Umbilical cord (tissue), 1 donor: ENCODE measurements at regions not wholly inside any gene's neighbourhood (a gene's known extent, or its start where the extent isn't known, plus 50 kb on each side); places are given as distances from the start of the nearest gene placed in this dataset.
A peak's percentile ranks its signal among the peaks of the same experiment; 100 is the strongest.

Experiments used
- DNase-seq: peaks from one replicate; pipeline ENCODE4 v3.0.0-alpha.2; 2015; ENCODE audit warnings: low spot score

DNA sequence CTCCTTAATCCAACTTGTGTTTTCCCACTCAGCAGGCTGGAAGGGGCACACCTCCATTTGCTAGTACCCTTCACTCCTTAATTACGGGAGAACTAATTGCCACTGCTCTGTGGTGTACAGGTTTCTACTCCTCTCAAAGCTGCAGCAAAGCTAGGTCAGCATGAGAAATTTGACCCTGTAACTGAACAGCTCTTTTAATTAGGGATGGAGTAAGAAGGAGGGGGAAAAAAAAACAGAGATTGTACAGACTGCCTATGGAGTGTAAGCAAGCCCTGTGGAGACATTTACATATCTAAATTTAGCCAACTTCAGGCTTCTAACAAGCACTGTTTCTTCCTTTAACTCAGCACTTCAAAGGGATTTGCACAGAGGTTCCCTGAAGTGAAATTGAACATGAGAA, 629.7 kb upstream of the SETBP1 start:
- peak; percentile 14 for DNase-seq

DNA sequence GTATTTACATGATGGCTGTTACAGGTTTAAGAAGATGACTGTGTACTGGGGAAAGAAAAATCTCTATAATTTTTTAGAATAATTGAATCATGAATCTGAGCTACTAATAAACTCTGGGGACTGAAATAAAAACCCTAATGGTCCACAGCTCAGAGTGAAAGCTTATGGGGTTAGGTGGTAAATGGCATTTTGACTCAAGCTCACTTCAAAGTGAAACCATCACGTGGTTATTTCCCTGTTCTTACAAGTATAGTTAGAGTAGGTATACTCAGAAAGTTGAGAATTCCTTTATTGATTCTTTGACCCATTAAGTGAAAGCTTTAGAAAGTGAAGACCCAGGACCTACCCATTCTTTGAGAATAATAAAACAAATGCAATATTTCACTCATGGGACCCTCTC, 626.2 kb upstream of the SETBP1 start:
- no peak for DNase-seq

DNA sequence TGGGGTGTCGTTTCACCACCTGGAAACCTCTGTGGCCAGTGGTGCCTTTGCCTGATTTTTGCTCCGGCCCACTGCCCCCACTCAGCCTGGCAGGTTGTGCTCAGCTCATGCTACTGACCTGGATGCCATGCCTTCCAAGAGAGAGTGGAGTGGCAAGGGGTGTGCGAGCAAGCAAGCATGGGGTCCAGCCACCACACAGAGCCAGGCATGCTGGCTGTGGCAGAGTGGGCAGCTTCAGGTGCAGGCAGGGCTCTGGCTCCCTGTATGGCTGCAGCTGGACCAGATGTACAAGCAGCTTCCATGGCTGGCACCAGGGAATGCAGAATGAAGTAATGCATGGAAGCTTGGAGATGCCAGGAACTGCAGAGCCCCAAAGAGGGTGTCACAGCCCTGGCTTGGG, 620.5 kb upstream of the SETBP1 start:
- no peak for DNase-seq

DNA sequence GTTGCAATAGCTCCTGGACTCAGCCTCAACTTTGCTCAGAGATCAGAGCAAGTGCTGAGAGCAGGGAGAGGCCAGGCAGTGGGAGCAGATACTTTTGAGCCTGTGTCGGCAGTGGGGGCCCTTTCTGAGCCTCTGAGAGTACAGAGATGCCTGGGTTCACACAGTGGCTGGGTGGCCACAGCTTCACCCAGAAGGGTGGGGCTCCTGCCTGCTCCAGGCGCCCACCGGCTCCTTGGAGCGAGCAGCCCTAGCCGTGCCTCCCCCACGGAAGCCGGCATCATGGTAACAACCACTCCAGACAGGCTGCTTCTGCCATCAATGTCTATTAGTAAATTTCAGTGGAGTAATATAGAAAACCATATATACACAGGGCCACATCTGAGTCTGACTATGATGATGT, 619.2 kb upstream of the SETBP1 start:
- DNase-seq: no peak

DNA sequence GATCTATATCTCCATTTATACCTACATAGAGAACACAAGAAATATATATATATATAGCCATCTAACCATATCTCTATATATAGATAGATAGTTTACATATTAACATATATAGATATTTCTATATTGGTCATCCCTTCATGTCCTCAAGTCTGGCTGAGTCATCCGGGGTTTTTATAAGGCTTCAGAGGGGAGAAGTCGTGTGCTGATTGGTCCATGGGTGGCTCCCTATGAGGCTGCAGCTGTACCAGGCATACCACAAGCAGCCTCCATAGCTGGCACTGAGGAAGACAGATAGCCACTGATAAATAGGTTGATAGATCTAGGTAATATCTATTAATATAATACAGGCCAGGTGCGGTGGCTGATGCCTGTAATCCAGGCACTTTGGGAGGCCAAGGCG, 618.3 kb upstream of the SETBP1 start:
- no peak for DNase-seq

DNA sequence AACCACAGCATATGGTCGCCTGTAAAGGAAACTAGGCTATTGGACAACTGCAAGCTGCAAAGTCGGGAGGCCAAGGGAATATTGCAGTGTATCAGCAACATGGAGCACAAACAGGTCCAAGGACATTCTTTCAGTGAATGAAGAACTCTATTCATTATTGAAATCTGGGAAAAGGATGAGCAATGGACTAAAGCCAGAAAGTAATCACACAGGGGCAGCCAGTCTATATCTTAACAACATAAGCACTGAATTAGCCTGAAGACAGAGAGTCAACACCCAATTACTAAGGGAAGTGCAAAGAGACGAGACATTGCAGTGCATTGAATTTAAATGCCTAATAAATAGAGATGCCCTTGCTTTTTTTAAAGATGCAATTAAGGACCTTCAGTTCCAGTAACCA, 615.5 kb upstream of the SETBP1 start:
- DNase-seq: no peak

DNA sequence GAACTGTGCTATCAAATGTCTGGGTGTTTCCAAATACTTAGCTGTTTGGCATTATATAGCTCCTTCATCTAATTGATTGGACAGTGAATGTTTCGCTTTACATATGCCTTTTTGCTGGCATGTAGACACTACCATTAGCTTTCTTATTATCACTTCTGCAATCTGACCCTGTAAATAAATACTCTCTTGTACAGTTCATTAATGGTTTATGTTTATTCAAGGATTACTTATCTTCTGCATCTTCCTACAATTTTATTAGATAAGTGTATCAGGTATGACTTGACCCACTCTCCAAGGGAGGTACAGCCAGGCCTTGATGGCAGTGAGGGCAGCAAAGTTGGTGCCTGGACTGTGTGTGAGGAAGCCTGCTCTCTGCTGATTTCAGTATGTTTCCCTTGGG, 614.1 kb upstream of the SETBP1 start:
- no peak for DNase-seq

DNA sequence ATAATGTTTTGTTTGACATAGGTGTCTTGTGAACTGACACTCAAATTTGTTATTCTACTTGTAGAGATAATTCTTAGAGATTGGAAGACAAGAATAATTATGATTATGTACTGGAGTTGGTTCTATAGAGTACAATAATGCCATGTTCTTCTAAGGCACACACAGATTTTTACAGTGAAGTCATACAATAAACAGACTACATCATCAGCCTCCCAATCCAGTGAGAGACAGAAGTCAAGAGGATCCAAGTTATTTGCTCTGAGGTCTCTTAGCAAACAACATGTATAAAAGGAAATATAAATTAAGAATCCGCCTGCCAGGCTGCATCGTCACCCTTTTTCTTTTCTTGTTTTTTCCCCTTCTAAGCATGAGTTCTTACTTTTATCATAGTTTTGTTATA, 613.5 kb upstream of the SETBP1 start:
- DNase-seq: peak; percentile 2

DNA sequence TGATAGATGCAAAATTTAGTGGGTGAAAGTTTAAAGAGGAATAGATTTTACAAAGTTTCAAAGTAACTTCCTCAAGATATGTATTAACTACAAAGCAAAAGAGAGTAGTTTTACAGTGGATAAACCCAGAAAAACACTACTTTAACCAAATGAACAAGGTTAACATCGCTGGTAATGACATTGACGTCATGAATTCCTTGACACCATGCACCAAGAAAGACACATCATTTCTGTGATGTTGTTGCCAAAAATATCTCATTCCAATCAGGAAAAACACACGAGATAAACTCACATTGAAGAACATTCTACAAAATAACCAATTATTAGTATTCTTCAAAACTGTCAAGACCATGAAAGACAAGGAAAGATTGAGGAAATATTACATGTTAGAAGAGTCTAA, 605.6 kb upstream of the SETBP1 start:
- DNase-seq: no peak

DNA sequence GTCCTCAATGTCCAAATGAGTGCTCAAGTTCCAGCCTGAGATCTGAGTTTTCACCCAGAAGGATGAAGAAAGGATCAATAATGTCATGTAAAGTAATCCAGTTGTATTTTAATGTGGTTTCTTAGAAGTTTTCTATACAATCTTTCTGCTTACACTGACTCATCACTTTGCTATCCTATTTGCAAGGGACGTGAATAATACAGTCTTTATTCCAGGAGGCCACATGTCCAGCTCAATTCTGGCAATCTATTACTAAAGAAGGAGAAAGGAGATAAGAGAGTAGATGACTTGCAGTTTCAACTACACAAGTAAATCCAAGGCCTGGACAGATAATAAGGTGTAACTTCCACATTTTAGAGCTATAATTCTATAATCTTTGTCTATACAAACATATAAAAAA, 601.1 kb upstream of the SETBP1 start:
- DNase-seq: peak; percentile 96

DNA sequence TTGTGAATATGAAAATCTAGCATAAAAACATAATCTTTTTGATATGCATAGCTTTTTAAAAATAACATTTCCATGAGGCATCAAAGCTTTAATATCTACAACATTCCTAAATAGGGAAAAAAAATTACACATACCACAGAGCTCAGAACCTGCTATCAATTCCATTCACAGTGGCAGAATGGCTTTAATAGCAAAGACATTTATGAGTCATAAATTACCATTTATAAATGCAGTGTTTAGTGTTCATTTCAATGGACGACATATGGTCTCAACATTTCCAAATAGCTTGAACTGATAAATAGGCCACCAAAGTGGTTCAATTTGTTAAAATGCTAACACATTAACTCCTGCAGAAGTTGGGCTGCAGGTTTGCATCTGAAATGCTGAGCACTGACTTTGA, 600.6 kb upstream of the SETBP1 start:
- no peak for DNase-seq

DNA sequence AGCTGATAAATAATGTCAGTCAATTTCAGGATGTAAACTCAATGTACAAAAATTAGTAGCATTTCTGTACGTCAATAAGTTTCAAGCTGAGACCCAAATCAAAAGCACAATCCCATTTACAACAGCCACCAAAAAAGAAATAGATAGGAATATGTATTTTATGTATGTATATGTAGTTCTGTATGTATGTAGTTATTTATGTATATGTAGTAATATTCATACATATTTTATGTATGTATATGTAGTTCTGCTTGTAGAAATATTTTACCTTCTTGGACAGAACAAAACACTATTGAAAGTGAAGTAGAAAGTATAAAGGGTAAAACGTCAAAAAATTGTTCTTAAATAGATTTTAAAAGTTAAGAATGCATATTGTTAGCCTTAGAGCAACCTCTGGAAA, 591.0 kb upstream of the SETBP1 start:
- no peak for DNase-seq

DNA sequence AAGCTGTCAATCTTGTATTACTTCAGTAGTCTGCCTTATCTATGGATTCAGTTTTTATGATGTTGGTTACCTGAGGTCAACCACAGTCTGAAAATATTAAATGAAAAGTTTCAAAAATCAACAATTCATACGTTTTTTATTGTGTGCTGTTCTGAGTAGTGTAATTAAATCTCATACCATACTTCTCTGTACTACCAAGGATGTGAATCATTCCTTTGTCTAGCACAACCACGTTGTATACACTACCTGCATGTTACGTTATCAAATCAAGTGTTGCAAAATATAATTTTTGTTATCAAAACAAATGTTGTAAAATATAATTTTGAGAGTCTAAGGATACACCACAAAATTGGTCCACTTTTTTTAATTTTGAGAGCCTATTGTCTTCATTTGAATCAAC, 590.2 kb upstream of the SETBP1 start:
- DNase-seq: no peak

DNA sequence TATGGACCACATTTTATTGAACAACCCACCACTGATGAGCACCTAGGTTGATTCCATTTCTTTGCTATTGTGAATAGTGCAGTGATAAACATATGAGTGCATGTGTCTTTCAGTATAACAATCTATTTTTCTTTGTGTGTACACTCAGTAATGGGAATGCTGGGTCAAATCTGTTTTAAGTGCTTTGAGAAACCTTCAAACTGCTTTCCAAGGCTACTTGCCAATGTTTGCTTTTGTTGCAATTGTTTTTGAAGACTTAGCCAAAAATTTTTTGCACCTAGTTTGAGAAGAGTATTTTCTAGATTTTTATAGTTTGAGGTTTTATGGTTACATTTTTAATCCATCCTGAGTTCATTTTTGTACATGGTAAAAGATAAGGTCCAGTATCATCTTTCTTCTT, 587.4 kb upstream of the SETBP1 start:
- no peak for DNase-seq

DNA sequence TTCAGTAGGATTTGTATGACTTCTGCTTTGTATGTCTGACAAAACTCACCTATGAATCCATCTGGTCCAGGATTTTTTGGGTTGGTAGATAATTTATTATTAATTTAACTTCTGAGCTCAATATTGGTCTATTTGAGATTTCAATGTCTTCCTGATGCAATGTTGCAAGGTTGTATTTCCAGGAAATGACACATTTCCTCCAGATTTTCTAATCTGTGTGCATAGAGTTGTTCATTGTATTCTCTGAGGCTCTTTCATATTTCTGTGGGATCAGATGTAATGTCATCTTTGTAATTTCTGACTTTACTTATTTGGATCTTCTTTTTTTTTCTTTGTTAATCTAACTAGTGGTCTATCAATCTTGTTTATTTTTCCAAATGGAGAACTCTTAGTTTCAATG, 584.7 kb upstream of the SETBP1 start:
- DNase-seq: no peak

DNA sequence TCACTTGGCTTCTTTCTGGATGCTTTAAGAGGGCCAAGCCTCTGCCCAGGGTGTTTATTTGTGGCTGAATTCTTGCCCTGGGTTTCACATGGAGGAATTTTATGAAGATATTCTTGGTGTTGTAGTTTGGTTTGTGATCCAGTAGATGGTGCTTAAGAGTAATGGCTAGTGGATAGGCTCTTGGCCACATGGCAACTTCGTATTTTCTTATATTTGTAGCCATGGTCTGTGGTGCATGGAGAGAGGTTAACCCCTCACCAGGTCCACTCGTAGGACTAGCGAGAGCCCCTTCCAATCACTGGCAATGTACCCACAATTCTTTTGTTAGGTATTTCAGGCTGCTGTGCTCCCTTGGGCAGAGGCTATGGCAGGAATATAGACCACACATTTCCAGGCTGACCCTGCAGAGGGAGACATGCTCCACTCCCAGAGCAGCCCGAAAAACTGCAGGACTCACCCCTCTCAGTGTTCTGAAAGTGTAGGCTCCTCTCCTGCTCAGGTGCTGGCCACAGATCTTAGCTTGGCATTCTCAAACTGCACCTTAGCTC, 582.1 kb upstream of the SETBP1 start:
- no peak for DNase-seq

DNA sequence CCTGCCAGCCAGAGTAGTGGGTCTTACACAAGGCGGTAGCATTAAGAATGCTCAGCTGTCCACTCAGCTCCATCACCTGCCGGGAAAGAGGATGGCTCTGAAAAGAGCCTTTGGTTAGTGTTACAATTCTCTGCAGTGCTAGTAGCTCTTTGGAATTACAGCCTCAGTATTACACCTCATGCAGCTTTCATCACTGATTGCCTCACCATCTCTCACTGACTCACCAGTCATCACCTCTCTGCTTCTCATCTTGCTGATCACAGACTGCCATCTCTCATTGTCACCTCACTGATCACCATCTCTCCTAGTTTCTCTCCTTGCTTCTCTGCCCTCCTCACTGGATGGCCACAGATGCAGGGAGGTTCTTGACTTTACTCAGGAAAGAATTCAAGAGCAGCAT, 573.5 kb upstream of the SETBP1 start:
- DNase-seq: no peak

DNA sequence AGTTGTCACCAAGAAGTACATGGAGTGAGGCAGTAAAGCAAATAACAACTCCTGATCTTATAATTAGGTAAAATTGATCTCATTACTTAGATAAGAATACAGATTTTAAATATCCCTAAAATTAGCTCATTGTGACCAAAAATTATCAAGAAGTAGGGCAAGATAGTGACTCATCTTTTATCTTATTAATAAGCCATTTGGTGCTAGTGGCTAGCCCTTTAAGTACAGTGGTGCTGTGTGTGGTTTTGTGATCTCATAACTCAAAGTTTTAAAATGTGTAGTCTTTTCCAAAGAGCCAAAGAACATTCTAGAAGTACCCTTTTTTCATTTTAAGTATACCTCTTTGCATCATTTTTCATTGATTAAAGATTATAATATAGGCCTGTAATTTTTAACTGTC, 569.4 kb upstream of the SETBP1 start:
- no peak for DNase-seq

DNA sequence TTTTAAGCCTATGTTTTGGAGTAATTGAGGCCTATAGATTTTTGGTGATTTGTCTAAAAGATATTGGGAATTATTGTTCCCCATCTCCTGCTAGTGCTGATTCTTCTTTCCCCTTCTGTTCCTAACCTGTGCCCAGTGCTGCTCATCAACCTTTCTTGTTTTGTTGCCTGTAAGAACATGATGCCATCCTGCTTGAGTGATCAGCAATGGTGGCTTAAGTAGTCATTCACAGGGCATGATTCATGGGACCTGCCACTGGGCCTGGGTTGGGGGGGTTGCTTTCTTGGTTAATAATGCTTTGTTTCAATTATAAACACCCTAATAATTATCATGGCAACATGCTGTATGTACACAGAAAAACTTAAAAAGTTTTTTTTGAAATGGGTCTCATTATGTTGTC, 562.9 kb upstream of the SETBP1 start:
- DNase-seq: no peak

DNA sequence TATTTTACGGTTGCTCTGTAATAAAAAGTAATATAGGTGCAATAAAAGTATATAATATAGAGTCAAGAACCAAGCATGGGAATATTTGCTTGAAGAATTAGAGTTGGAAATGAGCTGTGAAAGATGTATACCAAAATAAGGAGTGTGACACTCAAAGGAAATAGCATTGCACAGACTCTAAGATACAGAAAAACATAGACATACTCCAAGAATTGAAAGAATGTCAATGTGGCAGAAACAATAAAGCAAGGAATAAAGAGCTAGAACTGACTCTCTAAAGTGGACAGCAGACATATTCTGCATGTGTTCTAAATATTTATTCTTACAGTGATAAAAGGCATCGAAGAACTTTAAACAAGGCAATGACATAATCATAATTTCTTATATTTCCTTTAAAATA, 561.1 kb upstream of the SETBP1 start:
- DNase-seq: no peak

DNA sequence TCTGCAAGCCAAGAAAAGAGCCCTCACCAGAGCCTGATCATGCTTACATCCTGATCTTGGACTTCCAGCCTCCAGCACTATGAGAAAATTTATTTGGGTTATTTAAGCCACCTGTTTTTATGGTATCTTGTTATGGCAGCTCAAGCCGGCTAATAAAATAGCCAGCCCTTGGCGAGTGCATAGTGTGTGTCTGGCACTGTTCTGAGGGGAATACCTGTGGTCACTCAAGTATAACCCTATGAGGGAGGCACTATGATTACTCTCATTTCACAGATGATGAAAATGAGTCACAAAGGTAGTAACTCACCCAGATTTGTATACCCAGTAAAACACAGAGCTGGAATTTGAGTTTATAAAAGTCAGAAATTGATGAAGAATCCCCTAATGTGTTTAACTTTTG, 556.9 kb upstream of the SETBP1 start:
- no peak for DNase-seq

DNA sequence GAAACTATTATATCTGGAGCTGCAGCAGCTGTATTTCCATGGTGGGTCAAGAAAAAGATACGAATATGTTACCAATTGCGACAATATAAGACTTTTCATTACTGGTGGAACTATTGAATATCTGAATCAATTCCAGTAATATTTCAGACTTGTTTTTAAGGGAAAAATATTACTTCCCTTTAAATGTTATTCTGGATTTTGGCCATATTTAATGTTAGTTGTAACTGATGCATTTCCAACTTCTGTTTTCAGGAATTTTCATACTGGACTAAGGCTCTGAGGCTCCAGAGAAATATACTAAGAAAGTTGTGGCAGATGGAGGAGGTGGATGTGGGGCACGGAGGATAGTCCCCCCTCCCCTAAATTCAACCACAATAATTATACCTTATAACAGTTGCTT, 555.2 kb upstream of the SETBP1 start:
- no peak for DNase-seq

DNA sequence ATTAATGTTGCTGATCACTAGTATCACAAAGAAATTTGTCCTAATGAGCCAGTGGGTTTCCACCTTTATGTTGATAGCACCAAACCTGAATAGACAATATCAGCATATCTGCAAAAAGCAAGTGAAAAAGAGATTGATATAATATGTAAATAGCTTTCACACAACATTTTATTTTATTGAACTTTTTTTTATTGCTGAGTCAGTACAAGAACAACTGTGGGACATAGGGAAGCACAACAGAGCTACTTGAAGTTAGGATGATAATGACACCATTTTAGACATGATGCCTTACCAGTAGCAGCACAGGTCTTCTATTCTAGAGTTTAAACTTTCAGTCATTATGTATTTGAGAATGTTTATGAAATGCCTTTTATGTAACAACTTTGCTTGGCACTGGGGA, 554.1 kb upstream of the SETBP1 start:
- DNase-seq: no peak

DNA sequence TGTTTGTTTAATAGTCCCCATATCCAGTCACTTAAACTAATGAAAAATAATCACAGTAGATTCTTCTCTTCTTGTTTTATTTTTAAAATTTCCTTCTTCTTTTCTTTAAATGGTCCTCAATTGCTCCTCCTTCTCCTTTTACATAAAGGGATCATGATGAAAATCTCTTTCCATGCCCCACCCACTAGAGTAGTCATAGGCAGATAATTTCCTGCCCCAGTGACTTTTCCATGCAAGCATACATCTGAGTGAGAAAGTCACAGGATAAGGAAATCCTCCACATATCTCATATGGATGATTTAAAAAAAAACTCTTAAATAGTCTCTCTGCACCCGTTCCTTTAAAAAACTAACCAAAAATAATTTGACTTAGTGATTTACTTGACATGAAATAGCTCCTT, 552.3 kb upstream of the SETBP1 start:
- DNase-seq: peak; percentile 47
